PC-9 (cell line): ENCODE measurements at regions not wholly inside any gene's neighbourhood (a gene's known extent, or its start where the extent isn't known, plus 50 kb on each side); places are given as distances from the start of the nearest gene placed in this dataset.

Source experiments
- CTCF ChIP-seq: fragments of 200-600 bp; sonication (generic); conservative IDR thresholded peaks from 2 replicates; pipeline ENCODE4 v1.6.1; 2017; ENCODE audit warnings: mixed run types, antibody characterized with exemption, mild to moderate bottlenecking, moderate library complexity
- EZH2 ChIP-seq: fragments of 200-600 bp; sonication (generic); IDR thresholded peaks from 2 replicates; pipeline ENCODE4 v1.8.0; 2017; ENCODE audit warnings: antibody characterized with exemption, low read depth

GRCh38 chr12:78725033-78725432, 139.5 kb upstream of the SYT1 start:
- no peak for TF ChIP-seq CTCF
- TF ChIP-seq EZH2 = no peak
